ENCODE measurements at regions not wholly inside any gene's neighbourhood (a gene's known extent, or its start where the extent isn't known, plus 50 kb on each side); places are given as distances from the start of the nearest gene placed in this dataset.

GRCh38 chr22:26847046-26847445, 189.7 kb downstream of the MIAT start:
- no peak for DNase-seq (ENCODE audit: low spot score)

GRCh38 chr22:26847816-26848215, 190.4 kb downstream of the MIAT start:
- no peak for DNase-seq (ENCODE audit: low spot score)

- DNase-seq (ENCODE audit: low spot score) = no peak
These were observed 191.0 kb downstream of the MIAT start for GRCh38 chr22:26848244-26848920.

- no peak for DNase-seq (ENCODE audit: low spot score)
These were observed 192.2 kb downstream of the MIAT start for GRCh38 chr22:26849575-26849974.

- DNase-seq (ENCODE audit: low spot score) = no peak
These were observed 193.7 kb downstream of the MIAT start for GRCh38 chr22:26851125-26851524.

GRCh38 chr22:26852176-26852575, 194.8 kb downstream of the MIAT start:
- DNase-seq (ENCODE audit: low spot score) = no peak

GRCh38 chr22:26853071-26853470, 195.7 kb downstream of the MIAT start:
- DNase-seq (ENCODE audit: low spot score) = no peak

GRCh38 chr22:26853495-26853894, 196.1 kb downstream of the MIAT start:
- no peak for DNase-seq (ENCODE audit: low spot score)

- no peak for DNase-seq (ENCODE audit: low spot score)
These were observed 199.8 kb downstream of the MIAT start for GRCh38 chr22:26857169-26857568.

GRCh38 chr22:26860301-26860700, 202.9 kb downstream of the MIAT start:
- no peak for DNase-seq (ENCODE audit: low spot score)

- DNase-seq (ENCODE audit: low spot score) = no peak
These were observed 207.6 kb downstream of the MIAT start for GRCh38 chr22:26865021-26865420.

- no peak for DNase-seq (ENCODE audit: low spot score)
These were observed 226.0 kb downstream of the MIAT start for GRCh38 chr22:26883393-26883792.

- no peak for DNase-seq (ENCODE audit: low spot score)
These were observed 227.5 kb downstream of the MIAT start for GRCh38 chr22:26884921-26885320.

GRCh38 chr22:26885441-26886261, 228.3 kb downstream of the MIAT start:
- no peak for DNase-seq (ENCODE audit: low spot score)

GRCh38 chr22:26887456-26887855, 230.1 kb downstream of the MIAT start:
- no peak for DNase-seq (ENCODE audit: low spot score)

- no peak for DNase-seq (ENCODE audit: low spot score)
These were observed 230.5 kb downstream of the MIAT start for GRCh38 chr22:26887916-26888315.

GRCh38 chr22:26888887-26889286, 231.5 kb downstream of the MIAT start:
- DNase-seq (ENCODE audit: low spot score) = no peak

GRCh38 chr22:26889802-26890201, 232.4 kb downstream of the MIAT start:
- DNase-seq (ENCODE audit: low spot score) = no peak

GRCh38 chr22:26890870-26891269, 233.5 kb downstream of the MIAT start:
- DNase-seq (ENCODE audit: low spot score) = no peak

GRCh38 chr22:26891429-26891828, 234.0 kb downstream of the MIAT start:
- DNase-seq (ENCODE audit: low spot score) = no peak

- no peak for DNase-seq (ENCODE audit: low spot score)
These were observed 235.0 kb downstream of the MIAT start for GRCh38 chr22:26892166-26893041.

Measured in activated CD4-positive, alpha-beta T cell treated with anti-CD3 and anti-CD28 coated beads, Interleukin-2, Interleukin-4, amounts not matched to agents 100 ng/mL and 50 ng/mL, durations not matched to agents 16 hours and 8 hours (primary cell).